H9 (cell line): ENCODE measurements at regions not wholly inside any gene's neighbourhood (a gene's known extent, or its start where the extent isn't known, plus 50 kb on each side); places are given as distances from the start of the nearest gene placed in this dataset.

ENCODE experiments used
- DNase-seq: peaks from one replicate; pipeline ENCODE4 v3.0.0-alpha.2; 2017
- H2AFZ ChIP-seq: one replicate; pipeline ENCODE4 v1.6.1; 2013; ENCODE audit warnings: mild to moderate bottlenecking, low read length, control low read depth, moderate library complexity
- H2AK5ac ChIP-seq: 2 replicates; pipeline ENCODE4 v1.6.1; 2013; ENCODE audit warnings: low read length, control low read depth, mixed read lengths; ENCODE audit not compliant: insufficient read length
- H2BK120ac ChIP-seq: one replicate; pipeline ENCODE4 v1.6.1; 2013; ENCODE audit warnings: low read depth, mild to moderate bottlenecking, low read length, control low read depth, inconsistent platforms; ENCODE audit not compliant: poor library complexity, severe bottlenecking
- H2BK12ac ChIP-seq: 2 replicates; pipeline ENCODE4 v1.6.1; 2013; ENCODE audit warnings: low read length, control low read depth, mixed read lengths, low read depth; ENCODE audit not compliant: insufficient read length
- H2BK15ac ChIP-seq: 2 replicates; pipeline ENCODE4 v1.6.1; 2013; ENCODE audit warnings: low read depth, low read length, control low read depth
- H2BK20ac ChIP-seq: one replicate; pipeline ENCODE4 v1.6.1; 2013; ENCODE audit warnings: low read depth, mild to moderate bottlenecking, low read length, control low read depth, inconsistent platforms; ENCODE audit not compliant: poor library complexity, severe bottlenecking
- H2BK5ac ChIP-seq: 2 replicates; pipeline ENCODE4 v1.6.1; 2013; ENCODE audit warnings: low read length, control low read depth, mixed read lengths; ENCODE audit not compliant: insufficient read length
- H3K14ac ChIP-seq: 2 replicates; pipeline ENCODE4 v1.6.1; 2013; ENCODE audit warnings: low read length, control low read depth; ENCODE audit not compliant: insufficient read depth
- H3K18ac ChIP-seq: 2 replicates; pipeline ENCODE4 v1.6.1; 2013; ENCODE audit warnings: low read depth, mild to moderate bottlenecking, mixed read lengths, low read length, control low read depth; ENCODE audit not compliant: insufficient read length
- H3K23ac ChIP-seq: 2 replicates; pipeline ENCODE4 v1.6.1; 2013; ENCODE audit warnings: low read length, control low read depth, mixed read lengths, low read depth; ENCODE audit not compliant: insufficient read length
- H3K23me2 ChIP-seq: 2 replicates; pipeline ENCODE4 v1.6.1; 2013; ENCODE audit warnings: low read depth, mild to moderate bottlenecking, mixed read lengths, low read length, control low read depth; ENCODE audit not compliant: insufficient read length, poor library complexity, severe bottlenecking
- H3K27ac ChIP-seq: 2 replicates; pipeline ENCODE4 v1.5.1; 2013; ENCODE audit warnings: low read length, control low read depth, mixed read lengths, low read depth; ENCODE audit not compliant: insufficient read length
- H3K27me3 ChIP-seq: 2 replicates; pipeline ENCODE4 v1.6.1; 2013; ENCODE audit warnings: low read length, control low read depth, inconsistent platforms; ENCODE audit not compliant: insufficient read depth
- H3K4ac ChIP-seq: 2 replicates; pipeline ENCODE4 v1.6.1; 2013; ENCODE audit warnings: low read depth, mild to moderate bottlenecking, control low read depth, inconsistent platforms, low read length, moderate library complexity
- H3K4me1 ChIP-seq: 2 replicates; pipeline ENCODE4 v1.6.1; 2013; ENCODE audit warnings: low read length, control low read depth, inconsistent platforms; ENCODE audit not compliant: insufficient read depth
- H3K4me2 ChIP-seq: 2 replicates; pipeline ENCODE4 v1.6.1; 2013; ENCODE audit warnings: low read length, control low read depth, mixed read lengths; ENCODE audit not compliant: insufficient read length, insufficient read depth
- H3K56ac ChIP-seq: 2 replicates; pipeline ENCODE4 v1.6.1; 2013; ENCODE audit warnings: low read depth, mild to moderate bottlenecking, mixed read lengths, low read length, control low read depth; ENCODE audit not compliant: insufficient read length
- H3K79me1 ChIP-seq: 2 replicates; pipeline ENCODE4 v1.6.1; 2013; ENCODE audit warnings: low read depth, mild to moderate bottlenecking, moderate library complexity, low read length, control low read depth, inconsistent platforms; ENCODE audit not compliant: insufficient read depth, poor library complexity, severe bottlenecking
- H3K79me2 ChIP-seq: 2 replicates; pipeline ENCODE4 v1.6.1; 2013; ENCODE audit warnings: low read length, control low read depth, inconsistent platforms; ENCODE audit not compliant: insufficient read depth
- H3K9ac ChIP-seq: 2 replicates; pipeline ENCODE4 v1.6.1; 2013; ENCODE audit warnings: low read length, control low read depth, mixed read lengths; ENCODE audit not compliant: insufficient read length; ENCODE audit errors: extremely low read depth
- H3K9me3 ChIP-seq: one replicate; pipeline ENCODE4 v1.6.1; 2013; ENCODE audit warnings: low read depth, low read length, inconsistent platforms; ENCODE audit not compliant: control insufficient read depth
- H3T11ph ChIP-seq: one replicate; pipeline ENCODE4 v1.6.1; 2013; ENCODE audit warnings: mild to moderate bottlenecking, low read length, control low read depth, inconsistent platforms
- H4K20me1 ChIP-seq: one replicate; pipeline ENCODE4 v1.6.1; 2013; ENCODE audit not compliant: control insufficient read depth, insufficient read length, insufficient read depth
- H4K5ac ChIP-seq: 2 replicates; pipeline ENCODE4 v1.6.1; 2013; ENCODE audit warnings: low read depth, mild to moderate bottlenecking, mixed read lengths, low read length, control low read depth; ENCODE audit not compliant: insufficient read length
- H4K8ac ChIP-seq: replicated peaks from 2 replicates; pipeline ENCODE4 v1.6.1; 2013; ENCODE audit warnings: low read length, control low read depth, mixed read lengths, low read depth; ENCODE audit not compliant: insufficient read length
- H4K91ac ChIP-seq: 2 replicates; pipeline ENCODE4 v1.6.1; 2013; ENCODE audit warnings: low read depth, mild to moderate bottlenecking, moderate library complexity, mixed read lengths, low read length, control low read depth; ENCODE audit not compliant: insufficient read length
- H3K27ac Mint-ChIP-seq, 3 experiments: 2 replicates in 2 of 3; 3 replicates in 1 of 3; pipeline ENCODE4 v1.8.0; 2020 to 2021; ENCODE audit warnings: mixed read lengths in 3 of 3, mild to moderate bottlenecking in 1 of 3, moderate library complexity in 1 of 3
- H3K27me3 Mint-ChIP-seq: 2 replicates; pipeline ENCODE4 v1.8.0; 2021; ENCODE audit warnings: low read depth, mild to moderate bottlenecking, moderate library complexity, mixed read lengths
- H3K36me3 Mint-ChIP-seq, 3 experiments: 2 replicates in 2 of 3; 3 replicates in 1 of 3; pipeline ENCODE4 v1.8.0; 2020 to 2021; ENCODE audit warnings: low read depth in 3 of 3, mixed read lengths in 3 of 3; ENCODE audit not compliant: insufficient read depth in 1 of 3
- H3K4me1 Mint-ChIP-seq, 2 experiments: 2 replicates each; pipeline ENCODE4 v1.8.0; 2020; ENCODE audit warnings: mixed read lengths in 2 of 2
- H3K4me3 Mint-ChIP-seq, 2 experiments: 2 replicates in 1 of 2; 3 replicates in 1 of 2; pipeline ENCODE4 v1.8.0; 2020 to 2021; ENCODE audit warnings: mild to moderate bottlenecking in 2 of 2, mixed read lengths in 2 of 2, moderate library complexity in 1 of 2
- H3K9me3 Mint-ChIP-seq, 2 experiments: 2 replicates in 1 of 2; 3 replicates in 1 of 2; pipeline ENCODE4 v1.8.0; 2020; ENCODE audit warnings: mild to moderate bottlenecking in 2 of 2, mixed read lengths in 2 of 2, moderate library complexity in 1 of 2
- CTCF ChIP-seq: fragments of 200-600 bp; sonication (generic); conservative IDR thresholded peaks from 3 replicates; pipeline ENCODE4 v1.8.0; 2021; ENCODE audit warnings: antibody characterized with exemption, mild to moderate bottlenecking
- WGBS: extraction: QIAGEN DNeasy Blood & Tissue Kit; methylation state at CpG from one replicate; pipeline ENCODE4 v1.1.7; 2013; ENCODE audit warnings: missing lambda C conversion rate, low lambda C conversion rate, mixed read lengths; ENCODE audit not compliant: insufficient read length; ENCODE audit errors: extremely low coverage; 5-methylcytosine and 5-hydroxymethylcytosine counted together

- no peaks in the 10 kb centered on the region for H3K79me2 ChIP-seq
- TF ChIP-seq CTCF, result no peak
- H3K79me1 ChIP-seq, result no peaks in the 10 kb centered on the region
- H3K27ac ChIP-seq, result no peak overlapping the region
- no peak for DNase-seq
- H3K4me2 ChIP-seq, result no peak overlapping the region
- no peaks in the 10 kb centered on the region for H3K4me1 ChIP-seq
- H2AFZ ChIP-seq, result no peak overlapping the region
- H3T11ph ChIP-seq, result no peak overlapping the region
- no peak overlapping the region for H2BK15ac ChIP-seq
- H3K23me2 ChIP-seq, result no peaks in the 10 kb centered on the region
- no peak overlapping the region for H3K4me3 Mint-ChIP-seq
- no peak overlapping the region for H4K5ac ChIP-seq
- H3K36me3 Mint-ChIP-seq, result no peaks in the 10 kb centered on the region
- no peak overlapping the region for H3K56ac ChIP-seq
- H3K4ac ChIP-seq, result no peak overlapping the region
- no peak overlapping the region for H4K91ac ChIP-seq
- H3K23ac ChIP-seq, result no peak overlapping the region
- no peak overlapping the region for H3K18ac ChIP-seq
- H2BK12ac ChIP-seq, result no peak overlapping the region
- H3K9me3 Mint-ChIP-seq, result no peaks in the 10 kb centered on the region
- H2AK5ac ChIP-seq, result no peak overlapping the region
- H2BK20ac ChIP-seq, result no peak overlapping the region
- WGBS, result no CpG with 5 or more reads among the region's 2 CpGs
- no peaks in the 10 kb centered on the region for H4K20me1 ChIP-seq
- no peaks in the 10 kb centered on the region for H3K27me3 ChIP-seq
- no peak overlapping the region for H3K27ac Mint-ChIP-seq
- no peaks in the 10 kb centered on the region for H3K4me1 Mint-ChIP-seq
- no peak overlapping the region for H3K14ac ChIP-seq
- no peaks in the 10 kb centered on the region for H3K9me3 ChIP-seq
- H2BK120ac ChIP-seq, result no peak overlapping the region
- no peak overlapping the region for H3K9ac ChIP-seq
- H3K27me3 Mint-ChIP-seq, result no peaks in the 10 kb centered on the region
- no peak overlapping the region for H2BK5ac ChIP-seq
- no peak overlapping the region for H4K8ac ChIP-seq
Measured at GRCh38 chr1:199264283-199264682, 625.4 kb downstream of the PTPRC start.
